RWPE2 (cell line): ENCODE measurements at regions not wholly inside any gene's neighbourhood (a gene's known extent, or its start where the extent isn't known, plus 50 kb on each side); places are given as distances from the start of the nearest gene placed in this dataset.
"Not testable (repeated sequence)": the region's sequence is repeated elsewhere in the genome, so short reads cannot be mapped to it uniquely, and the experiment has no call there.

Source experiments
- ATAC-seq: fragments of 200-7000 bp; cut with Tn5 transposase; 3 replicates; pipeline ENCODE4 v1.9.1; 2021; ENCODE audit warnings: low read depth
- DNase-seq: peaks from one replicate; pipeline ENCODE4 v3.0.0-alpha.2; 2020; ENCODE audit warnings: low spot score
- H3K27ac ChIP-seq: fragments of 450-650 bp; 2 replicates; pipeline ENCODE4 v1.5.1; 2017; ENCODE audit warnings: mild to moderate bottlenecking; ENCODE audit not compliant: poor library complexity, severe bottlenecking
- H3K27me3 ChIP-seq: fragments of 250-450 bp; sonication (Bioruptor Pico); 2 replicates; pipeline ENCODE4 v1.5.1; 2021; ENCODE audit warnings: mild to moderate bottlenecking, moderate library complexity; ENCODE audit not compliant: insufficient read depth, poor library complexity, severe bottlenecking
- H3K36me3 ChIP-seq: fragments of 250-450 bp; sonication (Bioruptor Pico); 2 replicates; pipeline ENCODE4 v1.5.1; 2020; ENCODE audit warnings: low read depth, mild to moderate bottlenecking, moderate library complexity
- H3K4me1 ChIP-seq: fragments of 250-450 bp; sonication (Bioruptor Pico); 2 replicates; pipeline ENCODE4 v1.5.1; 2021; ENCODE audit warnings: mild to moderate bottlenecking, moderate library complexity; ENCODE audit not compliant: insufficient read depth, poor library complexity, severe bottlenecking
- H3K4me3 ChIP-seq: fragments of 250-450 bp; sonication (Bioruptor Pico); 2 replicates; pipeline ENCODE4 v1.5.1; 2021; ENCODE audit warnings: mild to moderate bottlenecking, moderate library complexity; ENCODE audit not compliant: severe bottlenecking
- H3K9me3 ChIP-seq: fragments of 250-450 bp; sonication (Bioruptor Pico); 2 replicates; pipeline ENCODE4 v1.5.1; 2021; ENCODE audit warnings: mild to moderate bottlenecking, moderate library complexity; ENCODE audit not compliant: severe bottlenecking
- CTCF ChIP-seq: fragments of 450-650 bp; IDR thresholded peaks from one replicate; pipeline ENCODE4 v1.5.1; 2017; ENCODE audit warnings: mild to moderate bottlenecking, moderate library complexity; ENCODE audit not compliant: poor library complexity, severe bottlenecking

- Histone ChIP-seq H3K27me3 (peaks cover 3% of the 10 kb centered on the region), H3K9me3 (no peaks in the 10 kb centered on the region), H3K4me1 (no peaks in the 10 kb centered on the region), H3K4me3 (no peak overlapping the region), H3K36me3 (no peaks in the 10 kb centered on the region), H3K27ac (no peak overlapping the region)
- TF ChIP-seq CTCF = no peak
- ATAC-seq (no peak), DNase-seq (no peak)
Observed at GRCh38 chr13:58950911-58951310, 1212.8 kb downstream of the DIAPH3 start.

- no peak overlapping the region for H3K4me3 ChIP-seq
- H3K27me3 ChIP-seq = peaks cover 3% of the 10 kb centered on the region
- TF ChIP-seq CTCF = no peak
- no peaks in the 10 kb centered on the region for H3K4me1 ChIP-seq
- no peak for ATAC-seq
- no peak for DNase-seq
- no peaks in the 10 kb centered on the region for H3K36me3 ChIP-seq
- no peaks in the 10 kb centered on the region for H3K9me3 ChIP-seq
- H3K27ac ChIP-seq = no peak overlapping the region
Observed at GRCh38 chr13:58953638-58954037, 1210.1 kb downstream of the DIAPH3 start.

GRCh38 chr13:58955546-58956385 lies 1208.0 kb downstream of the DIAPH3 start:
- Histone ChIP-seq H3K27me3 (peaks cover 3% of the 10 kb centered on the region), H3K4me3 (no peak overlapping the region), H3K9me3 (no peaks in the 10 kb centered on the region), H3K27ac (no peak overlapping the region), H3K4me1 (no peaks in the 10 kb centered on the region), H3K36me3 (no peaks in the 10 kb centered on the region)
- no peak for TF ChIP-seq CTCF
- ATAC-seq (no peak), DNase-seq (no peak)

GRCh38 chr13:58958097-58958496 lies 1205.6 kb downstream of the DIAPH3 start:
- not testable (repeated sequence) for H3K36me3 ChIP-seq, H3K4me1 ChIP-seq, ATAC-seq

GRCh38 chr13:58960888-58961287 lies 1202.8 kb downstream of the DIAPH3 start:
- ATAC-seq (no peak), DNase-seq (no peak)
- H3K27me3 ChIP-seq = no peaks in the 10 kb centered on the region
- H3K9me3 ChIP-seq = no peaks in the 10 kb centered on the region
- TF ChIP-seq CTCF = no peak
- no peaks in the 10 kb centered on the region for H3K4me1 ChIP-seq
- no peak overlapping the region for H3K4me3 ChIP-seq
- H3K27ac ChIP-seq = no peak overlapping the region
- no peaks in the 10 kb centered on the region for H3K36me3 ChIP-seq

More at GRCh38 chr13:58958097-58958496, 1205.6 kb downstream of the DIAPH3 start:
- H3K4me3 ChIP-seq, H3K27ac ChIP-seq, H3K27me3 ChIP-seq, DNase-seq, H3K9me3 ChIP-seq: not testable (repeated sequence)
